ENCODE measurements at regions not wholly inside any gene's neighbourhood (a gene's known extent, or its start where the extent isn't known, plus 50 kb on each side); places are given as distances from the start of the nearest gene placed in this dataset.
A peak's percentile ranks its signal among the peaks of the same experiment; 100 is the strongest.

GRCh38 chr9:78923966-78924659, 627.2 kb downstream of the PSAT1 start:
- Histone ChIP-seq H3K36me3 (ENCODE audit: control insufficient read depth, insufficient read depth, low read length) (no peaks in the 10 kb centered on the region), H3K4me3 (replicated peaks in 1 of 4; ENCODE audit: control extremely low read depth in 1 of 4, insufficient read depth in 1 of 4, low read depth in 3 of 4, low read length in 4 of 4) (no peak overlapping the region), H4K20me1 (ENCODE audit: control insufficient read depth, extremely low read depth, insufficient read depth, low read length) (no peaks in the 10 kb centered on the region), H3K4me2 (ENCODE audit: extremely low read depth, insufficient read depth, low read length) (no peak overlapping the region), H3K9me3 (ENCODE audit: control insufficient read depth, insufficient read depth, low read depth, low read length) (no peaks in the 10 kb centered on the region), H3K79me2 (ENCODE audit: control insufficient read depth, insufficient read depth, low read length) (no peaks in the 10 kb centered on the region), H2AFZ (ENCODE audit: low read length) (no peak overlapping the region), H3K4me1 (ENCODE audit: control insufficient read depth, extremely low read depth, insufficient read depth, low read length) (no peaks in the 10 kb centered on the region), H3K27me3 (ENCODE audit: control insufficient read depth, insufficient read depth, low read length) (no peaks in the 10 kb centered on the region), H3K27ac (ENCODE audit: insufficient read depth, low read length) (no peak overlapping the region), H3K9ac (ENCODE audit: insufficient read depth, low read length) (no peak overlapping the region)
- no peak for DNase-seq (ENCODE audit: low read depth in 2 of 2)
- no peak for TF ChIP-seq EZH2 (IDR thresholded peaks at IDR 0.05; ENCODE audit: low read length, missing control alignments)

GRCh38 chr9:78927099-78927940, 630.4 kb downstream of the PSAT1 start:
- no peak for DNase-seq (ENCODE audit: low read depth in 2 of 2)
- Histone ChIP-seq H3K4me1 (ENCODE audit: control insufficient read depth, extremely low read depth, insufficient read depth, low read length) (no peaks in the 10 kb centered on the region), H3K79me2 (ENCODE audit: control insufficient read depth, insufficient read depth, low read length) (no peaks in the 10 kb centered on the region), H3K9me3 (ENCODE audit: control insufficient read depth, insufficient read depth, low read depth, low read length) (no peaks in the 10 kb centered on the region), H3K4me3 (replicated peaks in 1 of 4; ENCODE audit: control extremely low read depth in 1 of 4, insufficient read depth in 1 of 4, low read depth in 3 of 4, low read length in 4 of 4) (no peak overlapping the region), H3K27me3 (ENCODE audit: control insufficient read depth, insufficient read depth, low read length) (no peaks in the 10 kb centered on the region), H3K4me2 (ENCODE audit: extremely low read depth, insufficient read depth, low read length) (no peak overlapping the region), H2AFZ (ENCODE audit: low read length) (no peak overlapping the region), H3K9ac (ENCODE audit: insufficient read depth, low read length) (no peak overlapping the region), H4K20me1 (ENCODE audit: control insufficient read depth, extremely low read depth, insufficient read depth, low read length) (no peaks in the 10 kb centered on the region), H3K36me3 (ENCODE audit: control insufficient read depth, insufficient read depth, low read length) (no peaks in the 10 kb centered on the region), H3K27ac (ENCODE audit: insufficient read depth, low read length) (no peak overlapping the region)
- TF ChIP-seq EZH2 (IDR thresholded peaks at IDR 0.05; ENCODE audit: low read length, missing control alignments) (no peak), CTCF (conservative IDR thresholded peaks at IDR 0.05 in 1 of 2, IDR thresholded peaks at IDR 0.05 in 1 of 2; ENCODE audit: low read depth in 1 of 2, low read length in 2 of 2) (no peak)

GRCh38 chr9:78928625-78929405, 631.9 kb downstream of the PSAT1 start:
- no peak overlapping the region for H2AFZ ChIP-seq (ENCODE audit: low read length)
- H3K27me3 ChIP-seq (ENCODE audit: control insufficient read depth, insufficient read depth, low read length): no peaks in the 10 kb centered on the region
- no peak for TF ChIP-seq CTCF (conservative IDR thresholded peaks at IDR 0.05 in 1 of 2, IDR thresholded peaks at IDR 0.05 in 1 of 2; ENCODE audit: low read depth in 1 of 2, low read length in 2 of 2)
- TF ChIP-seq EZH2 (IDR thresholded peaks at IDR 0.05; ENCODE audit: low read length, missing control alignments): no peak
- H3K9me3 ChIP-seq (ENCODE audit: control insufficient read depth, insufficient read depth, low read depth, low read length): no peaks in the 10 kb centered on the region
- peak in 1 of 2 donors; percentile 50 for DNase-seq (ENCODE audit: low read depth in 2 of 2)
- H3K4me2 ChIP-seq (ENCODE audit: extremely low read depth, insufficient read depth, low read length): no peak overlapping the region
- no peaks in the 10 kb centered on the region for H4K20me1 ChIP-seq (ENCODE audit: control insufficient read depth, extremely low read depth, insufficient read depth, low read length)
- H3K9ac ChIP-seq (ENCODE audit: insufficient read depth, low read length): no peak overlapping the region
- no peak overlapping the region for H3K4me3 ChIP-seq (replicated peaks in 1 of 4; ENCODE audit: control extremely low read depth in 1 of 4, insufficient read depth in 1 of 4, low read depth in 3 of 4, low read length in 4 of 4)
- no peaks in the 10 kb centered on the region for H3K4me1 ChIP-seq (ENCODE audit: control insufficient read depth, extremely low read depth, insufficient read depth, low read length)
- no peaks in the 10 kb centered on the region for H3K79me2 ChIP-seq (ENCODE audit: control insufficient read depth, insufficient read depth, low read length)
- no peak overlapping the region for H3K27ac ChIP-seq (ENCODE audit: insufficient read depth, low read length)
- H3K36me3 ChIP-seq (ENCODE audit: control insufficient read depth, insufficient read depth, low read length): no peaks in the 10 kb centered on the region
